ENCODE measurements at regions not wholly inside any gene's neighbourhood (a gene's known extent, or its start where the extent isn't known, plus 50 kb on each side); places are given as distances from the start of the nearest gene placed in this dataset.

DNA sequence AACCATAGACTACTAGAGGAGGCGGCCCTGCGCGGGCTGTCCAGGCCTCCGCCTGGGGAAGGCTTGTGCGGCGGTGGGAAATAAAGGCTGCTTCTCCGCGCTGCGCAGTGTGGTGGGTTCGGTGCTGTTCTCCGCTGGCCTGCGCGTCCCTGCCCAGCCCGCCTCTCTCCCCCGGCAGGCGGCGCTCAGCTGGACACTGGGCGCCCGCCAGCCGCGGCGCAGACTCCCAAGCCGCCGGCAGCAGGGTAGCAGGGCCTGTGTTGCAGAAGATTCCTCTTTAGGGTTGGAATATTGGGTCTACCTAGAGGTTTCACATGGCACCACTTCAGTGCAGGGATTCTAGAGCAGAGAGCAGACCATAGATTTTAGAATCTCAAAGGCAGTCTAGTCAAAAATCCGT, 66.1 kb upstream of the ZPBP start:
- no peaks in the 10 kb centered on the region for H3K27me3 ChIP-seq
- no peaks in the 10 kb centered on the region for H3K4me1 ChIP-seq (ENCODE audit: insufficient read depth)
- DNase-seq (ENCODE audit: low spot score): no peak
- no peak overlapping the region for H3K27ac ChIP-seq
- no peaks in the 10 kb centered on the region for H4K20me1 ChIP-seq (ENCODE audit: insufficient read depth, poor library complexity, severe bottlenecking)
- no peak overlapping the region for H3K4me2 ChIP-seq
- H3K36me3 ChIP-seq (replicated peaks; ENCODE audit: insufficient read depth, low read depth): no peaks in the 10 kb centered on the region
- no peaks in the 10 kb centered on the region for H3K9me2 ChIP-seq (replicated peaks; ENCODE audit: insufficient read depth)
- 97% methylated on average over 25 of the region's 25 CpGs for WGBS (ENCODE audit: low lambda C conversion rate, missing lambda C conversion rate)
- no peaks in the 10 kb centered on the region for H3K79me2 ChIP-seq
- no peak overlapping the region for H2AFZ ChIP-seq
- TF ChIP-seq EZH2phosphoT487 (IDR thresholded peaks at IDR 0.05; ENCODE audit: low read depth, severe bottlenecking, unreplicated experiment): no peak
- TF ChIP-seq, protein P1, sequence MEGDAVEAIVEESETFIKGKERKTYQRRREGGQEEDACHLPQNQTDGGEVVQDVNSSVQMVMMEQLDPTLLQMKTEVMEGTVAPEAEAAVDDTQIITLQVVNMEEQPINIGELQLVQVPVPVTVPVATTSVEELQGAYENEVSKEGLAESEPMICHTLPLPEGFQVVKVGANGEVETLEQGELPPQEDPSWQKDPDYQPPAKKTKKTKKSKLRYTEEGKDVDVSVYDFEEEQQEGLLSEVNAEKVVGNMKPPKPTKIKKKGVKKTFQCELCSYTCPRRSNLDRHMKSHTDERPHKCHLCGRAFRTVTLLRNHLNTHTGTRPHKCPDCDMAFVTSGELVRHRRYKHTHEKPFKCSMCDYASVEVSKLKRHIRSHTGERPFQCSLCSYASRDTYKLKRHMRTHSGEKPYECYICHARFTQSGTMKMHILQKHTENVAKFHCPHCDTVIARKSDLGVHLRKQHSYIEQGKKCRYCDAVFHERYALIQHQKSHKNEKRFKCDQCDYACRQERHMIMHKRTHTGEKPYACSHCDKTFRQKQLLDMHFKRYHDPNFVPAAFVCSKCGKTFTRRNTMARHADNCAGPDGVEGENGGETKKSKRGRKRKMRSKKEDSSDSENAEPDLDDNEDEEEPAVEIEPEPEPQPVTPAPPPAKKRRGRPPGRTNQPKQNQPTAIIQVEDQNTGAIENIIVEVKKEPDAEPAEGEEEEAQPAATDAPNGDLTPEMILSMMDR (IDR thresholded peaks at IDR 0.05; ENCODE audit: poor library complexity): no peak
- no peak for TF ChIP-seq EZH2 (IDR thresholded peaks at IDR 0.05; ENCODE audit: borderline replicate concordance)
- H3K4me3 ChIP-seq: no peak overlapping the region
- no peaks in the 10 kb centered on the region for H3K9me3 ChIP-seq (ENCODE audit: low read depth)

DNA sequence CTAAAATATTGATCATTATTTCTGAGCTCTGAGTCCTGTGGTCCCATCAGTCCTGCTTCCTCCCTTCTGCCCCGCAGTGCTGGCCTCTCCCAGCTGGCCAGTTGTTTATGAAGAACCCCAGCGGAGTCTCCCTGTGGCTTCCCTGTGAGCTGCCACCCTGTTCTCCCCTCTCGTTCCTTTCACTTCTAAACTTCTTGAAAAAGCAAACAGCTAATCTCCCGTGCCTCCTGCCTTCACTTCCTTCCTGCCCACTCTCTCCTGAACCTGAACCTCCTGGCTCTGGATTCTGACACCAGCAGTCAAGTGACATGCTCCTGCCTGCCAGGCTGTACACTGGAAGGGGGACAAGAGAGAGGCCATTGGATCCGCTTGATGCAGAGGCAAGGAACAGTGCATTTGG, 63.7 kb upstream of the ZPBP start:
- Histone ChIP-seq H3K79me2 (no peaks in the 10 kb centered on the region), H2AFZ (no peak overlapping the region), H3K4me2 (no peak overlapping the region), H3K9me2 (replicated peaks; ENCODE audit: insufficient read depth) (no peaks in the 10 kb centered on the region), H4K20me1 (ENCODE audit: insufficient read depth, poor library complexity, severe bottlenecking) (no peaks in the 10 kb centered on the region), H3K27ac (no peak overlapping the region), H3K9me3 (ENCODE audit: low read depth) (no peaks in the 10 kb centered on the region), H3K4me1 (ENCODE audit: insufficient read depth) (no peaks in the 10 kb centered on the region), H3K27me3 (no peaks in the 10 kb centered on the region), H3K4me3 (no peak overlapping the region), H3K36me3 (replicated peaks; ENCODE audit: insufficient read depth, low read depth) (no peaks in the 10 kb centered on the region)
- no peak for DNase-seq (ENCODE audit: low spot score)
- WGBS (ENCODE audit: low lambda C conversion rate, missing lambda C conversion rate): 65% methylated on average over 5 of the region's 5 CpGs
- TF ChIP-seq EZH2phosphoT487 (IDR thresholded peaks at IDR 0.05; ENCODE audit: low read depth, severe bottlenecking, unreplicated experiment) (no peak), EZH2 (IDR thresholded peaks at IDR 0.05; ENCODE audit: borderline replicate concordance) (no peak)
- TF ChIP-seq, protein P1 (IDR thresholded peaks at IDR 0.05; ENCODE audit: poor library complexity): no peak

DNA sequence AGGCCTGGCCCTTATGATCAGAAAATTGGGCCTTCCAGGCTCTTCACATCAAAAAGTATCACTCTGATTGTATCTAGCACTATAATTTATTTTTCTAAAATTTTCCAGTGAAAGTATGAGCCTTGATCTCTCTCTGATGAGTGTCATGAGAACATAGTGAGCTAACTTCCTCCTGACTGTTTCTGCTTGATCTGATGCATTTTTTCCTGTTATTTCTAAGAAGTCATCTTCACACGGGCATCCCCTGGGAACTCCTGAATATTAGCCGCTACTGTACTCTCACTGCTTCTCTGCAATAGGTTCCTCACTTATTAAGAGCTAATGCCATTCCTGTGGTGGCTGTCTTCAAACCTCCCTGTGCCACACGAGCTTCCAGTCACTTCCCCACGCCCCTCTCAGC, 63.1 kb upstream of the ZPBP start:
- H3K27me3 ChIP-seq: no peaks in the 10 kb centered on the region
- 89% methylated on average over 4 of the region's 4 CpGs for WGBS (ENCODE audit: low lambda C conversion rate, missing lambda C conversion rate)
- H3K4me2 ChIP-seq: no peak overlapping the region
- no peak overlapping the region for H3K27ac ChIP-seq
- H3K79me2 ChIP-seq: no peaks in the 10 kb centered on the region
- no peak overlapping the region for H3K4me3 ChIP-seq
- H3K9me2 ChIP-seq (replicated peaks; ENCODE audit: insufficient read depth): no peaks in the 10 kb centered on the region
- H2AFZ ChIP-seq: no peak overlapping the region
- no peaks in the 10 kb centered on the region for H3K9me3 ChIP-seq (ENCODE audit: low read depth)
- no peak for DNase-seq (ENCODE audit: low spot score)
- H3K4me1 ChIP-seq (ENCODE audit: insufficient read depth): no peaks in the 10 kb centered on the region
- TF ChIP-seq, protein P1 (IDR thresholded peaks at IDR 0.05; ENCODE audit: poor library complexity): no peak
- TF ChIP-seq EZH2phosphoT487 (IDR thresholded peaks at IDR 0.05; ENCODE audit: low read depth, severe bottlenecking, unreplicated experiment): no peak
- H3K36me3 ChIP-seq (replicated peaks; ENCODE audit: insufficient read depth, low read depth): no peaks in the 10 kb centered on the region
- H4K20me1 ChIP-seq (ENCODE audit: insufficient read depth, poor library complexity, severe bottlenecking): no peaks in the 10 kb centered on the region

DNA sequence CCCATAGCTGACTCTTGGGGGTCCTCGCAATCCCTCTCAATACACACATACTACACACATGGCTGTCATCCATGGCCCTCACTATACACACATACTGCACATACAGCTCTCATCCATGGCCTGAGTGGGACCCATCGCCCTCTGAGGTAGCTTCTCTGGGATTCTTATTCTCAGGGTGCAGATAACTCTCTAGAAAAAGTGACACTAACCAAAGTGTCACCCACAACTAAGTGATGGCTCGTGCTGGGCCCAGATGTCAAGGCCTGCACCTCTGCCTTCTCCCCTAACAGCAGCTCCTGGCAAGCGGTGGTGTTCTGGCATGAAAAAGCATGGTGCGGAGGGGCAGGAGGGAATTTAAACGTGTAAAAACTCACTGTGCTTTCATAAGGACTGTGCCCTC, 62.7 kb upstream of the ZPBP start:
- no peak overlapping the region for H3K4me3 ChIP-seq
- H2AFZ ChIP-seq: no peak overlapping the region
- no peak overlapping the region for H3K4me2 ChIP-seq
- WGBS (ENCODE audit: low lambda C conversion rate, missing lambda C conversion rate): 89% methylated on average over 6 of the region's 6 CpGs
- no peaks in the 10 kb centered on the region for H3K27me3 ChIP-seq
- no peaks in the 10 kb centered on the region for H4K20me1 ChIP-seq (ENCODE audit: insufficient read depth, poor library complexity, severe bottlenecking)
- DNase-seq (ENCODE audit: low spot score): no peak
- no peaks in the 10 kb centered on the region for H3K4me1 ChIP-seq (ENCODE audit: insufficient read depth)
- no peaks in the 10 kb centered on the region for H3K9me3 ChIP-seq (ENCODE audit: low read depth)
- TF ChIP-seq EZH2phosphoT487 (IDR thresholded peaks at IDR 0.05; ENCODE audit: low read depth, severe bottlenecking, unreplicated experiment): no peak
- TF ChIP-seq, protein P1 (IDR thresholded peaks at IDR 0.05; ENCODE audit: poor library complexity): no peak
- TF ChIP-seq EZH2 (IDR thresholded peaks at IDR 0.05; ENCODE audit: borderline replicate concordance): no peak
- no peaks in the 10 kb centered on the region for H3K36me3 ChIP-seq (replicated peaks; ENCODE audit: insufficient read depth, low read depth)
- H3K27ac ChIP-seq: no peak overlapping the region
- H3K9me2 ChIP-seq (replicated peaks; ENCODE audit: insufficient read depth): no peaks in the 10 kb centered on the region
- H3K79me2 ChIP-seq: no peaks in the 10 kb centered on the region

Data from hepatocyte (in vitro differentiated cells).